ENCODE measurements at regions not wholly inside any gene's neighbourhood (a gene's known extent, or its start where the extent isn't known, plus 50 kb on each side); places are given as distances from the start of the nearest gene placed in this dataset.

DNA sequence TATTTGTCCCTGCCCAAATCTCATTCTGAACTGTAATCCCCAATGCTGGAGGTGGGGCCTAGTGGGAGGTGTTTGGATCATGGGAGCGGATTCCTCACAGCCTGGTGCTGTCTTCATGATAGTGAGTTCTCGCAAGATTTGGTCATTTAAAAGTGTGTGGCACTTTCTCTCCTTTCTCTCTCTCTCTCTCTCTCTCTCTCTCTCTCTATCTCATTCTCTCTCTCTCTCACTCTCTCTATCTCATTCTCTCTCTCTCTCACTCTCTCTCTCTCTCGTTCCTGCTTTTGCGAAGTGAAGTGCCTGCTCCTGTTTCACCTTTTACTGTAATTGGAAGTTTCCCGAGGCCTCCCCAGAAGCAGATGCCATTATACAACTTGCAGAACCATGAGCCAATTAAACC lies 207.3 kb upstream of the NR4A3 start:
- TF ChIP-seq, protein P1, sequence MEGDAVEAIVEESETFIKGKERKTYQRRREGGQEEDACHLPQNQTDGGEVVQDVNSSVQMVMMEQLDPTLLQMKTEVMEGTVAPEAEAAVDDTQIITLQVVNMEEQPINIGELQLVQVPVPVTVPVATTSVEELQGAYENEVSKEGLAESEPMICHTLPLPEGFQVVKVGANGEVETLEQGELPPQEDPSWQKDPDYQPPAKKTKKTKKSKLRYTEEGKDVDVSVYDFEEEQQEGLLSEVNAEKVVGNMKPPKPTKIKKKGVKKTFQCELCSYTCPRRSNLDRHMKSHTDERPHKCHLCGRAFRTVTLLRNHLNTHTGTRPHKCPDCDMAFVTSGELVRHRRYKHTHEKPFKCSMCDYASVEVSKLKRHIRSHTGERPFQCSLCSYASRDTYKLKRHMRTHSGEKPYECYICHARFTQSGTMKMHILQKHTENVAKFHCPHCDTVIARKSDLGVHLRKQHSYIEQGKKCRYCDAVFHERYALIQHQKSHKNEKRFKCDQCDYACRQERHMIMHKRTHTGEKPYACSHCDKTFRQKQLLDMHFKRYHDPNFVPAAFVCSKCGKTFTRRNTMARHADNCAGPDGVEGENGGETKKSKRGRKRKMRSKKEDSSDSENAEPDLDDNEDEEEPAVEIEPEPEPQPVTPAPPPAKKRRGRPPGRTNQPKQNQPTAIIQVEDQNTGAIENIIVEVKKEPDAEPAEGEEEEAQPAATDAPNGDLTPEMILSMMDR (IDR thresholded peaks at IDR 0.05; ENCODE audit: unreplicated experiment) = no peak
- intact Hi-C loops (cut with micrococcal nuclease; ENCODE audit: unreplicated experiment) = no loop called here
- Mint-ChIP-seq H3K36me3 (ENCODE audit: insufficient read depth, unreplicated experiment) (no peaks in the 10 kb centered on the region), H3K4me3 (ENCODE audit: low read depth, unreplicated experiment) (no peak overlapping the region), H3K4me1 (ENCODE audit: low read depth, unreplicated experiment) (no peaks in the 10 kb centered on the region), H3K9me3 (ENCODE audit: low read depth, unreplicated experiment) (no peaks in the 10 kb centered on the region), H3K27ac (ENCODE audit: unreplicated experiment) (no peak overlapping the region), H3K27me3 (ENCODE audit: unreplicated experiment) (peaks cover 15% of the 10 kb centered on the region)
- no peak for DNase-seq
- CTCF ChIA-PET = no interaction called here
- no TSS peak for BruUV-seq (replicated peaks)

DNA sequence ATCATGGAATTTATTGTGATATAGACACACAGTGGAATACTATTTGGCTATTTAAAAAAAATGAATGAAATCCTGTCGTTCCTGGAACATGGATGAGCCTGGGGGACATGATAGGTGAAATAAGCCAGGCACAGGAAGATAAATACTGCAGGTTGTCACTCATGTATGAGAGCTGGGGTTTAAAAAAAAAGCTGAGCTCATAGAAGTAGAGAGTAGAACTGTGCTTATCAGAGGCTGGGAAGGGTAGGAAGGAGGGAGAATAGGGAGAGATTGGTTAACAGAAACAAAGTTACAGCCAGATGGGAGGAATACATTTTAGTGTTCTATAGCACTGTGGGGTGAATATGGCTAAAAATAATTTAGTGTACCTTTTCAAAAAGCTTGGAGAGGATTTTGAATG lies 200.6 kb upstream of the NR4A3 start:
- Mint-ChIP-seq H3K4me3 (ENCODE audit: low read depth, unreplicated experiment) (no peak overlapping the region), H3K9me3 (ENCODE audit: low read depth, unreplicated experiment) (no peaks in the 10 kb centered on the region), H3K27me3 (ENCODE audit: unreplicated experiment) (no peaks in the 10 kb centered on the region), H3K4me1 (ENCODE audit: low read depth, unreplicated experiment) (no peaks in the 10 kb centered on the region), H3K36me3 (ENCODE audit: insufficient read depth, unreplicated experiment) (no peaks in the 10 kb centered on the region), H3K27ac (ENCODE audit: unreplicated experiment) (no peak overlapping the region)
- no TSS peak for BruUV-seq (replicated peaks)
- TF ChIP-seq, protein P1 (IDR thresholded peaks at IDR 0.05; ENCODE audit: unreplicated experiment) = no peak
- intact Hi-C loops (cut with micrococcal nuclease; ENCODE audit: unreplicated experiment) = no loop called here
- CTCF ChIA-PET = no interaction called here
- DNase-seq = no peak

DNA sequence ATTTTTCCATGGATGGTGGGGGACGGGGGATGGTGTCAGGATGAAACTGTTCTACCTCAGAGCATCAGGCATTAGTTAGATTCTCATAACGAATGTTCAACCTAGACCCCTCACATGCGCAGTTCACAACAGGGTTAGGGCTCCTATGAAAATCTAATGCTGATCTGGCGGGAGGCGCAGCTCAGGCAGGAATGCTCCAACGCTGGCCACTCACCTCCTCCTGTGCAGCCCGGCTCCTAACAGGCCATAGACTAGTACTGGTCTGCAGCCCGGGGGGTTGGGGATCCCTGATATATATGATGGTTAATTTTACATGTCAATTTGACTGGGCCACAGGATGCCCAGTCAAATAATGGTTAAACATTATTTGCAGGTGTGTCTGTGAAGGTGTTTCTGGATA lies 199.0 kb upstream of the NR4A3 start:
- H3K27me3 Mint-ChIP-seq (ENCODE audit: unreplicated experiment) = peaks cover 11% of the 10 kb centered on the region
- H3K27ac Mint-ChIP-seq (ENCODE audit: unreplicated experiment) = no peak overlapping the region
- BruUV-seq (replicated peaks) = no TSS peak
- no peaks in the 10 kb centered on the region for H3K36me3 Mint-ChIP-seq (ENCODE audit: insufficient read depth, unreplicated experiment)
- intact Hi-C loops (cut with micrococcal nuclease; ENCODE audit: unreplicated experiment) = no loop called here
- no peak overlapping the region for H3K4me3 Mint-ChIP-seq (ENCODE audit: low read depth, unreplicated experiment)
- H3K4me1 Mint-ChIP-seq (ENCODE audit: low read depth, unreplicated experiment) = no peaks in the 10 kb centered on the region
- no peaks in the 10 kb centered on the region for H3K9me3 Mint-ChIP-seq (ENCODE audit: low read depth, unreplicated experiment)
- TF ChIP-seq, protein P1 (IDR thresholded peaks at IDR 0.05; ENCODE audit: unreplicated experiment) = no peak
- DNase-seq = no peak
- CTCF ChIA-PET = no interaction called here

DNA sequence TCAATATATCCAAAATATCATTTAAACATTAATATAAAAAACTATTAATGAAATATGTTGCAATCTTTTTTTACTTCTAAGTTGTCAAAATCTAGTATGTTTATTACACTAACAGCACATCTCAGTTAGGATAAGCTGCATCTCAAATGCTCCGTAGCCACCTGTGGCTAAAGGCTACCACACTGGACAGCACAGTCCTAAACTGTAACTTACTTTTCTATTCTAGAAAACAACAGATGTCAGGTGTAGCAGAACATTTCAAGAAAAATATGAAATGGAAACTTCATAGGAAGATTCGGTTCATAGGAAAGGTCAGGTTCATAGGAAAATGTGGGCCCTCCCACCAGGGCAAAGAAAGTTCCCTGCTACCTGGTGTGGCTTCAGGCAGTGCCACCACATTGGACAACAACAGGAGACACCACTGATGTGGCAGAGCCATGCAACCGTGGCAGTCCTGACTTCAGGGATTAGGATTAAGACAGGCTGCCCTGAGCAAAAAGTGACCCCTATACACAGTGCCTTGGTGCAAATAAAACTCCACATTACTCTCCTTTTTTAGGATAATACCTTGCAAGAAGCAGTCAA lies 197.8 kb upstream of the NR4A3 start:
- peaks cover 20% of the 10 kb centered on the region for H3K27me3 Mint-ChIP-seq (ENCODE audit: unreplicated experiment)
- H3K4me3 Mint-ChIP-seq (ENCODE audit: low read depth, unreplicated experiment) = no peak overlapping the region
- TF ChIP-seq, protein P1 (IDR thresholded peaks at IDR 0.05; ENCODE audit: unreplicated experiment) = no peak
- CTCF ChIA-PET = no interaction called here
- H3K9me3 Mint-ChIP-seq (ENCODE audit: low read depth, unreplicated experiment) = no peaks in the 10 kb centered on the region
- intact Hi-C loops (cut with micrococcal nuclease; ENCODE audit: unreplicated experiment) = no loop called here
- no TSS peak for BruUV-seq (replicated peaks)
- H3K4me1 Mint-ChIP-seq (ENCODE audit: low read depth, unreplicated experiment) = no peaks in the 10 kb centered on the region
- H3K27ac Mint-ChIP-seq (ENCODE audit: unreplicated experiment) = no peak overlapping the region
- DNase-seq = no peak
- no peaks in the 10 kb centered on the region for H3K36me3 Mint-ChIP-seq (ENCODE audit: insufficient read depth, unreplicated experiment)
